ENCODE measurements at regions not wholly inside any gene's neighbourhood (a gene's known extent, or its start where the extent isn't known, plus 50 kb on each side); places are given as distances from the start of the nearest gene placed in this dataset.

- TF ChIP-seq CTCF (IDR thresholded peaks at IDR 0.05) (no peak), POLR2A (IDR thresholded peaks at IDR 0.05) (no peak)
These were observed 230.7 kb downstream of the SNAPC1 start for GRCh38 chr14:61992926-61993325.

Data from vagina (tissue), 2 donors.